GM21367 (cell line): ENCODE measurements at regions not wholly inside any gene's neighbourhood (a gene's known extent, or its start where the extent isn't known, plus 50 kb on each side); places are given as distances from the start of the nearest gene placed in this dataset.
"Not testable (repeated sequence)": the region's sequence is repeated elsewhere in the genome, so short reads cannot be mapped to it uniquely, and the experiment has no call there.

Experiments
- ATAC-seq: cut with Tn5 transposase; IDR thresholded peaks from one replicate; pipeline ENCODE4 v1.9.1; 2021; ENCODE audit not compliant: unreplicated experiment

DNA sequence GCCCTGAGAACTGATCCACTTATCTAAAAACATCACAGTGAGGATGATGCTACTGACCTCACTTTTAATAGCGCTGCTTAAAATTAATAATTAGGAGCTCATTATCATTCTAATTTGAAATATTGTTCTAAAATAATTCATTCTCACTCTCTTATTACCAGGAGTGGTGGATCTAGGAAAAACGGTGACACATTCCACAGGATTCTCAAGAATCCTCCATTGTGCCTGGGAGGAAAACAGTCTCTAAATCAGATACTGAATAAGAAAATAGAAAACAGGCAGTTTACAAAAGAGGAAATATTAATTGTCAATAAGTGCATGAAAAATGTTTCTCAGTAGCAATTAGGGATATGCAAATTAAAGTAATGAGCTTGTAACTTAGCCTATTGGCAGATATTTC is 187.4 kb downstream of the TENT5A start:
- no peak for ATAC-seq

DNA sequence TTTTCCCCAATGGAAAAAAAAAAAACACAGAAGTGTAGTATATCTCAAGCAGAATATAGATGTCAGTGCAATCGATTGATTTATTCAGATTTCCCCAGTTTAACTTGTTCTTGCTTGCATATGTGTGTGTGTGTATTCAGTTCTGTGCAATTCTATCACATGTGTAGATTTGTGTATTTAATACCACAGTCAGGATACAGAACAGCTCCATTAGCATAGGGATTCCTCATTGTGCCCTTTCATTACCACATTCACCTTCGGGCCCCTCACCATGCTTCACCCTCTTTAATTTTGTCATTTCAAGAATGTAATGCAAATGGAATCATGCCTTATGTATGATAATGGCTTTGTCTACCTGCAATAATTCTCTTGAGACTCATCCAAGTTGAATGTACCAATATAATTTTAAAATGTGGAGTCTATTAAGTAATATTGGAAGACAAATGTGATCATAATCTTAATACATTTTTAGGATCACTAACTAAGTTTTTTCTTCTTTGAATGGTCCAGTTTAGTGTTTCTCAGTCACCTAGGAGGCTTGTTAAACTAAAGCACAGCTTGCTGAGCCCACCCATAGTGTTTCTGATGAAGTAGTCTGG is 187.9 kb downstream of the TENT5A start:
- no peak for ATAC-seq

DNA sequence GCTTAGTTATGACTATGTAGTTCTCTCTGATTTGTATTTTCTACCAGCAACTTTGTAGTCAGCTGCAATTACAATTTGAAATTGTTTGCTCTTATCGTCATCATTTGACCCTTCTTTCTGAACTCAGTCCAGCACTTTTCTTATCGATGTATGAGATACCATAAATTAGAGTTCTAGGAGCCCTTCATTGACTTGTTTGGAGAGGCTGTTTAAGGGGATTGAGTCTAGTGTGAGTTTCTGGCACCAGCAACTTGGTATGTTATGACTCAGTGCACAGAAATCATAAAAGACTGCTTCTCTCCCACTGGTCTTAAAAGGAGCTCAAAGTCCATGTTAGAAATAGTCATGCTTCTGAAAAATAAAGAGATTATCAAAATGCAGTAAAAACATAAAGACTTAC is 190.3 kb downstream of the TENT5A start:
- no peak for ATAC-seq

DNA sequence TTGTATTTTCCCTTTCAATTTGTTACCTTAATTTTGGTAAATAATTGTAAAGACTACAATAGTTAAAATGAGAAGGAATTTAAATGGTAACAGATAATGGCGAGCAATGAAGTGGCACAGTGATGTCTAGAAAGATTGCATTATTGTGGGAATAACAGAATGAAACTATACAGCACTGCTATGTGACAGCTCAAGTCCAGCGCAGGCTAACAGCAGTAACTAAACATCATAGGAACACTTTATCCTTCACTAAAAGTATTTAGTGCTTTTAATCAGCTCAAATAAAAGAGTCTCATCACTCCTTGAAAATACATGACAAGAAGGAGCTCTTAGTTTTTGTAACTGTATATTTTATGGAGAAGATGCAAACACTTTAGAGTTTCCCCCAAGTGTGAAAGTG is 190.8 kb downstream of the TENT5A start:
- ATAC-seq: no peak

DNA sequence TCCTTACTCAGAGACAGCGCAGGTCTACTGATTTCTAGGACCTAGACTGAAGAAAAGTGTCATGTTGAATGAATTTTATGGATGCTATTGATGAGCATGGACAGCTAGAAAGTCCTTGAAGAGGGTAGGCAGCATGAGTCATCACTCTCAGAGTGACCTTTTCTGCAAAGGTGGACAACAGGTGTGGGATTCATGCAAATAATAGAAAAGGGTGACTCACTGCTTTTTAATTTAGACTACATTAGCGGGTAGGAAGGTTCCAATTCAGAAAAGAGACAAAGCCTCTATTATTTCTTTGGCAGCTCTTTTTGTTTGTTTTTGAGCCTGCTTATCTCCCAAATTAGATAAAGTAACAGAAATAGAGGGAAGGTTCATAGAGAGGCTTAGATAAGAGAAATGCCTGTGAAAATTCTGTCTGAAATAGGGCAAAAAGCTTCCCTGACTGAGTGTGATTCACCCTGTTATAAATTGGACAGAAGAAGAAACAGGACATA is 191.4 kb downstream of the TENT5A start:
- no peak for ATAC-seq

DNA sequence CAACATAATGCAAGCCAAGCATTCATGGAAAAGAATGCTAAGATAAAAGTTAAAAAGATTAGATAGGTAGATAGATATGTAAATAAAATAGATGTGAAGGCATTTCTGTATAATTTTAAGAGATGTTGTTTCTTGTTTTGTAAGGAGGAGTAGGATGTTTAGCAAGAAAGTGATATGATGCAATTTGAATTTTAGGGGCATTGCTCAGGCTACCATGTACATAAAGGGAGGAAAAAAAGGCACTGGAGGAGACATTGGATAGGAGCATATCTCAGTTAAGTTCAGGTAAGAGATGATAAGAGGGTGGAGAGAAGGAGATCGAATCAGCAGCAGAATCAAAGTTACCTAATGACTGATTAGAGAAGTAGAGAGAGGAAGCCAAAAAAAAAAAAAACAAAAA is 194.7 kb downstream of the TENT5A start:
- ATAC-seq: no peak

DNA sequence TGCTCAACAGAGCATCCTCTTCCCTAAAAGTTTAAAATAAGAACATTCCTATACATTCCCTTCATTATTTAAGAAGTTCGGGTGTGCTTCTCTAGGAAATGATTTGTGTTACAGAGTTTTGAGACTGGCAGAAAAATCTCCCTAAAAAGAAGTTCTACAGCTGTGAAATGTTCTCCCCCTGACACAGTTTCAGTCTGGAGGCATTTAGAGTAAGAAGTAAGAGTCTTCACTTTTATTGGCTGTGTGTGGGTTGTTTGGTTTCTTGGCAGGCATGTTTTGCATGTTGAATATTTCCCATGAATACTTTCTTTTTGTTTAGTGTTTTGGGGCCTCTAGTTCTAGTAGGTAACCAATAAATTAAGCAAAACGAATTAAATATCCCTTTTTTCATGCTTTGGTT is 195.9 kb downstream of the TENT5A start:
- ATAC-seq: no peak

DNA sequence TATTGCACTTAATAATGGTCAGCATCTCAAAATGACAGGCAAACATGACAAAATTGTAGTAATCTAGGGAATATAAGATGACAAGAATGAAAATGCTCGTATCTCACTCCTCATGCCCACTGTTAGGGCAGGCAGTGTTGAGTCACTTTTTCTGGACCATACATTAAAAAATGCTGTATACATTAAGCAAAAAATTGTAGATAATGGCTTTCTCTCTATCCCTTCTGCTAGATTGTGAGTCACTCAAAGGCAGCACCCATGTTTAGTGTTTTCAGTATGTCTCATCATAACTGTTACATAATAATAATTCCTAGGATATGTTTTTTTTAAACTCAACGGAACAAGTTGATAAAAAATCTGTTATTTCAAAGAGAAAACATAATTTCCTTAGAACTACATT is 199.3 kb downstream of the TENT5A start:
- ATAC-seq: no peak

DNA sequence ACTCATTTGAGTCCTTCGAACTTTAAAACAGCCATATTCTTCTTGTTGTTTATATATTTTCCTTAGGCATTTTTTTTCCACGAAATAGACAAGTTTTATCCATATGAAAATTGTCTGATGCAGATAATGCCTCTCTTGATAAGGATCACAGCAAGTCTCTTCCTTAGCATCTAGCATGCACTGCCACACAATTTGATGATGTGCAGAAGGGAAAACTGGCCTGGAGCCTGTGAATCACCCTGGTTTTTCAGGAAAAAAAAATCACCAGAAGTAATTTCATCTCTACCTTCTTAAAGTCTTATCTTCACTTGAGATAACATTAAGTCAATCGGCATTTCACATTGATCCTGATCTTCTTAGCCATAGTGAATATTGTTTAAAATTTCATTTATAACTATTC is 199.8 kb downstream of the TENT5A start:
- no peak for ATAC-seq

DNA sequence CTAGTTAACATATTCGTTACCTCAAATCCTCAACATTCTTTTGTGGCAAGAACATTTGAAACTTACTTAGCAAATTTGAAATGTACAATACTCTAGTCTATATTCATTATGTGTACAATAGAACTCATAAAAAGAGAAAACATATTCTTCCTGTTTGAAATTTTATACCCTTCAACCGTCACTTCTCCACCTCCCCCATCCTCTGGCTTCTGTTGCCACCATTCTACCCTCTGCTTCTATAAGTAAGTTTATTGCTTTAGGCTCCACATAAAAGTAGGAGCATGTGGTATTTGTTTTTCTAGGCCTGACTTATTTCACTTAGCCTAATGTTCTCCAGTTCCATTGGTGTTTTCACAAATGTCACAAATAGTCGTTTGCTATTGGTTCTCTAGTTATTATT is 205.3 kb downstream of the TENT5A start:
- no peak for ATAC-seq

DNA sequence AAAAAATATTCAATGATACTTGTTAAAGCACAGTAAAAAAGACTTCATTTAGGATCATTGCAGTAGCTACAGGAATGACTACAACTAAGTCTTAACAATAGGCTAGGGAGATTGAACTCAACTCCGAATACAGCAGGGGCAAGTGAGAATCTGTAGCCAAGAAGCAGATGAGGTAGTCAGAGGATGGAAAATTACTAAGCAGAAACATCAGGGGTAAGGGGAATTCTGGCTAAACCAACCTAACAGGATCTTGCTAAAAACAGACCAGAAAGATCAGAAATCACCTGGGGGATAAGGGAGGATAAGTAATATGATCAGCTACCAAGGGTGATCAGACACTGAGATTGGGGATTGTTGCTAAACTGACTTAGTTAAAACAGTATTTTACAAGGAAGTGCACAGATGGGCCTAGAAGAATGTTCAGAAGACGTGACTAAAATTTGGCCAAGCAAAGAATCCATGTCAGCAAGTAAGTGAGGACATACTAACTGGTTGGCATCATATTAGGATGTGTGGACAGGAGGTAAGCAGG is 217.5 kb downstream of the TENT5A start:
- no peak for ATAC-seq

DNA sequence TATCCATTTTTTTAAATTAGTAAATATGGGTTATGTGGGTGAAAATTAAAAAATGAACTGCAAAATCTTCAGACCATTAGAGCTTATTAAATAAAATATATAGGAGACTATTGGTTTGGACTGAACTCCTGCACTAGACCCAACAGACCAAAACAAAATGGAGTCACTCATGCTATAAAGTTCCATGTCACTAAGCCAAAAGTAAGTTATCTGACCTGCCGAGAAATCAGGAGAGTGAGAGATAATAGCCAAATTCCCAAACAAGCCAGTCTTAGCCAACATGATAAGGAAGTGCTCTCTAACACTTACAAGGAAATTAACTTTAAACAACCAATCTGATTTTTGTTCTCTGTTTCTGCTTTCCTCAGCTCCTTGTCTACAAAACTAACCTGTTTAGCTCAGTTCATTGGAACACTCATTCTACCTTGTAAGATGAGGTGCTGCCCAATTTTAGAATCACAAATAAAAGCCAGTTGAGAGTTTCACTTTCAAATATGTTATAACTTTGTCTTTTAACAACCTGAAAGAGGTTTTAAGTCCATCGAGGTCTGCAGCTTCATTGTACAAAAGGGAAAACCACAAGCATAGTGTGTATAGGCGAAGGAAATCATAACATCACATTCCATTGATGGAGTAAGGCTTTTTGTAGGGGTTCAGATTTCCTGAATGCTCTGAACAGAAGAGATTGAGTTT is 220.5 kb downstream of the TENT5A start:
- ATAC-seq: no peak

DNA sequence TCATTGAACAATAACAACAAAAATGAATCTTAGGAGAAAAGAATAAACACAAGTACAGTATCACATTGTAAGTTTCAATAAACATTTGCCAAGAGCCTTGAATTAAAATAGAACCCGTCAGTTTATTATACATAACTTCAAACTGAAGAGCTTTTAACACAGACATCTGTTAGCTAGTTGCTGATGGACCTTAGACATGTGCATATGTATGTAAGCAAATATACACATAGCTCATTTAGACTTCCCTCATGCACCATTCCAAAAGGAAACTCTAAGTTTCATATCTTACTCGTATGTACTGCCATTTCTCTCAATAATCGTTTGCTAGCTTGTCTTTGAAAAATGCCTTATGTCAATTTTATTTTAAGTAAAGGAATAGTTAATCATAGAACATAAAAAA is 235.0 kb downstream of the TENT5A start:
- ATAC-seq: no peak

DNA sequence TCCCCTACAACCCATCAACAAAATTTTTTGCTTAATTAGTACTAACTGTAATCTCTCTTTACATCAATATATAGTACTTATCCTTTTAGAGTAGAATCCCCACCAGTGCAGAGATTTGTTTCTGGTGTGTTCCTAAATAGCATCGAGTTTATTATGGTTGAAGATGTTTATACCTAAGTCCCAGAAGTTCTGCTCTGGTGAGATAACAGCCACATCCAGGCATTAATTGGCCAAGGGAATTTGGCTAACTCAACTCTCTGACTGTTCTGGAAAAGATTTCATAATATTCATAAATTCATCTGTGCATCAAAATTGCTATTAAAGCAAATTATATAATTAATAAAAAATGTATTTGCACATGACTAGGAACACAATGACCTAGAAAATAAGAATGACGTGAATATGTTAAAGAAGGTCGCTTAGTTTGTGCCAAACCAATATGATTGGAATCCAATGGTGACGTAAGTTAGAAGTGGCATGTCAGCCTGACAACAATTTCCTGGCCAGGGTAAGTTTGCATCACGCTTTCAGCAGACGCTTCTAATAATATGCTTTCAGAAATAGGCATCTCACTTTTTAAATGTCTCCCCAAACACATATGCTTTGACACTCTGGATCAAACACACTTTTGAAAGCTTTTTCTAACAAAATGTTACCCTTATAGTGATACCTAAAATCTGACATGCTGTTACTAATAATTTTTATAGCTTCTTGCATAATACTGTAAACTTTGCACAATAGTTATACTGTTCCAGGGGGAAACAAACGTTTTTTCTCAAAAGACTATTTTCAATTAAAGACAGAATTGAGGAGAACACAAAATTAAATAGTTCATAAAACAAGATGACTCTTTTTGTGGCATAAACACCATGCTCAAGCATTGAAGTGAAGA is 236.7 kb downstream of the TENT5A start:
- ATAC-seq: no peak

DNA sequence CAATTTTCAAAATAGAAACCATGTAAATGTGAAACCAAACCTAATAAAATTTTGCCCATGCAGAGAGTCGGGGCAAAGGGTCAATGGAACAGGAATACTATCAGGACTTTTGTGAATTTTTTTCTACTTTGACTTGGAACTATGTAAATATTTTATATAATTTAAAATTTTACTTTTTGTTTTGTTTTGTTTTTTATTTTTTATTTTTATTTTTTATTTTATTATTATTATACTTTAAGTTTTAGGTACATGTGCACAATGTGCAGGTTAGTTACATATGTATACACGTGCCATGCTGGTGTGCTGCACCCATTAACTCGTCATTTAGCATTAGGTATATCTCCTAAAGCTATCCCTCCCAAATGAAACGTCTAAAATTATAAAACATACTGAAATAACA is 238.3 kb downstream of the TENT5A start:
- ATAC-seq: not testable (repeated sequence)

DNA sequence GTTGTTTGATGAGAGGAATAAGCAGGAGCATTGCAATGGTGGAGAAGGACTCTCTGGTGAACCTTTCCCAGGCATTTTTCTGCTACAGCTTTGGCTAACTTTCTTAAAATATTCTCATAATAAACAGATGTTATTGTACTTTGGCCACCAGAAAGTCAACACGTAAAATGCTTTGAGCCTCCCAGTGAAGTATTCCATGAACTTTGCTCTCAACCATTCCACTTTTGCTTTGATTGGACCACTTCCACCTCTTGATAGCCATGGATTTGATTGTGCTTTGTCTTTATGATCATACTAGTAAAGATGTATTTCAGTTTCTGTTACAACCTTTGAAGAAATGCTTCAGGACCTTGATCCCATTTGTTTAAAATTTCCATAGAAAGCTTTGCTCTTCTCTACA is 241.1 kb downstream of the TENT5A start:
- ATAC-seq: no peak

DNA sequence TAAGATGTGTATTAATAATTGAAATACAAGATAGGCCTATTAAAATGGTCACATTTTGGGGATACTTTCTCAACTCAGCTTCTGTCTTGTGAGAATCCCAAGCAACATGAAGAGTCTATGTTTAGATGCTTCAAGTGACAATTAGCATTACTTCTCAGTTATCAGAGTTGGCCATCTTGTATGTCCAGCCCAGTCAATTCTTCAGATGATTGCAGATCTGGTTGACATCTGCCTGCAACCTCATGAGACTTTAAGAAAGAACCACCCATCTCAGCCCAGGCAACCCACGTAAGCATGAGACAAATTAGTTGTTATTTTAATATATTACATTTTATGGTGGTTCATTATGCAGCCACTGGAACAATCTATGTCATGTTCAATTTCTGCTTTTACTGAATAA is 256.5 kb downstream of the TENT5A start:
- no peak for ATAC-seq

DNA sequence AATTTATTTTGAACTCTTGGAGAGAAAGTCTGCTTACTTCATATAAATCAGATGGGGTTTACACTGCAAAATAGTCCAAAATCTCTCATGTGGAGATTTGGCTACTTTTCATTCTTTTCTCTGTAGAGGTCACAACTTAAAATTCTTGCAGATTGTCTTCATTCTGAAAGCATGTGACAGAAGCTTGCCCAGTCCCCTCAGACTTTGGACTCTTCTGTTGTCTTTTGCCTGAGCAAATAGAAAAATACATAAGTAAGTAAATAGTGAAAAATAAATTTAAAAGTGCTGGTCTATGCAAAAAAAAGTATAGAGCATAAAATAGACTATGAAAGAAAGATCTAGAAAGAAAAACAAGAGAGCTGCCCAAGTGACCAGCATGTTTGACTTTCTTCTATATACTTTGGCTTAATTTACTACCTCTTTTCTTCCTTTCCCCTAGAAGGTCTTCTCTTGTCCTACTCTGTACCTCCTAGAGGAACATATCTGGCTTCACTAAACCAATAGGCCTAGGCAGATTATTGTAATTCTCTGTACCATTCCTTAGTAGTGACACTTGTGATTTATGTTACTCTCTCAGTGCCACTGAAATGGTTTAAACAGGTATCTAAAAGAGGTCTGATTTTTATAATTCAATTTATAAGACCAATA is 260.9 kb downstream of the TENT5A start:
- ATAC-seq: no peak

DNA sequence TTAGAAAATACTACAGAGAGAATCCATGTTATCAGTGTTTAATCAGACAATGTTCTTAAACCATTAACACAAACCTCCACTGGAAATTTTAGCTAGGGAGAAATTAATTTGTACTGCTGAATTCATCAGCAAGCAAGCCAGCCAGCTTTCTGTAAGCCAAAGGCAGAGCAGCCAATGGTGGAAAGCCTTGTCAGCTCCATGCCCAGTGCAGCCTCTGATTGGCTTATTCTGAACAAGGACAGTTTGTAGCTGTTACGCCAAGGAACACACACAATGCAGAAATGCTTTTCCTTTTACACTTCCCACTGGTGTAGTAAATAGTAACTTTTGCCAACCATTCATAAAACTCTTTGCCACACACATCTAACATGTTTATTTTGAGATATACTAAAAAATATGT is 265.0 kb downstream of the TENT5A start:
- ATAC-seq: no peak

DNA sequence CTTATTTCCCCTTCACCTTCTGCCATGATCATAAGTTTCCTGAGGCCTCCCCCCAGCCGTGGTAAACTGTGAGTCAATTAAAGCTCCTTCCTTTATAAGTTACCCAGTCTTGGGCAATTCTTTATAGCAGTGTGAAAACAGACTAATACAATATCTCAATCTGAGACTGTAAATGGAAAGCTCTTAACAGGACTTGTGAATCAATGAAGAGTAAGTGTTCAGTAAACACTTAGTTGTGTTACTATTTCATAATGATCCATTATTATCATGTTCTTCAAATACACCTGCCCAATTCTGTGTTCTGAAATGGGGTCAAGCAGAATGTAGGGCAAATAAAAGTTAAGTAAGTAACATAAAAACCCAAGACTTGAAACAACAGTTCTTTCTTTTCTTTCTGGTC is 266.2 kb downstream of the TENT5A start:
- ATAC-seq: no peak

DNA sequence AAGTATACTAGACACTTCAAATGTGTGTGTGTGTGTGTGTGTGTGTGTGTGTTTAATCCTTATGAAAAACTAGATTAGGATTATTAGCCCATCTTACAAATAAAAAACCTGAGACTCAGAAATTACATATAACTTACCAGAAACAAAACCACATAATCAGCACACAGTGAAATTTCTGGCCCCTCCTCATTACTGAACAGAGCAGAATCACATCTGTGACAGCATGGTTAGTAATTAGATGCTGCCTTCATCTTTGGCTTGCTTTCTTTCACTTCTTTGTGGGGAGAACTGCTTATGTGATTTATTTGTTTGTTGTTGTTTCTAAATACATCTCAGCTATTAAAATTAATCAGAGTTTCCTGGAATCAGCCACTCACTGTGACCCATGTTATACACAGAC is 267.1 kb downstream of the TENT5A start:
- ATAC-seq: no peak
